ACC112 (cell line): ENCODE measurements at regions not wholly inside any gene's neighbourhood (a gene's known extent, or its start where the extent isn't known, plus 50 kb on each side); places are given as distances from the start of the nearest gene placed in this dataset.

Experiments used
- H2AFZ ChIP-seq: fragments of 200-600 bp; sonication (generic); one replicate; pipeline ENCODE4 v1.6.0; 2017; ENCODE audit warnings: antibody characterized with exemption, low read length; ENCODE audit not compliant: unreplicated experiment
- H3K27ac ChIP-seq: fragments of 200-600 bp; sonication (generic); 2 replicates; pipeline ENCODE4 v1.5.1; 2014; ENCODE audit warnings: low read depth, mild to moderate bottlenecking, antibody characterized with exemption, low read length, moderate library complexity
- H3K27me3 ChIP-seq: fragments of 200-600 bp; sonication (generic); 2 replicates; pipeline ENCODE4 v1.6.1; 2014; ENCODE audit warnings: mild to moderate bottlenecking, antibody characterized with exemption, low read length, moderate library complexity, mixed read lengths; ENCODE audit not compliant: insufficient read depth
- H3K36me3 ChIP-seq: fragments of 200-600 bp; sonication (generic); 2 replicates; pipeline ENCODE4 v1.6.1; 2016; ENCODE audit warnings: mild to moderate bottlenecking, antibody characterized with exemption, low read length, moderate library complexity, mixed read lengths; ENCODE audit not compliant: insufficient read depth
- H3K4me1 ChIP-seq: fragments of 200-600 bp; sonication (generic); one replicate; pipeline ENCODE4 v1.6.1; 2016; ENCODE audit warnings: low read length, mixed read lengths; ENCODE audit not compliant: insufficient read depth, unreplicated experiment, control insufficient read depth
- H3K4me3 ChIP-seq: fragments of 200-600 bp; sonication (generic); 2 replicates; pipeline ENCODE4 v1.5.1; 2014; ENCODE audit warnings: mild to moderate bottlenecking, low read depth, low read length
- H3K79me2 ChIP-seq: fragments of 200-600 bp; sonication (generic); one replicate; pipeline ENCODE4 v1.6.0; 2016; ENCODE audit warnings: low read length; ENCODE audit not compliant: control insufficient read depth, unreplicated experiment, insufficient read depth

DNA sequence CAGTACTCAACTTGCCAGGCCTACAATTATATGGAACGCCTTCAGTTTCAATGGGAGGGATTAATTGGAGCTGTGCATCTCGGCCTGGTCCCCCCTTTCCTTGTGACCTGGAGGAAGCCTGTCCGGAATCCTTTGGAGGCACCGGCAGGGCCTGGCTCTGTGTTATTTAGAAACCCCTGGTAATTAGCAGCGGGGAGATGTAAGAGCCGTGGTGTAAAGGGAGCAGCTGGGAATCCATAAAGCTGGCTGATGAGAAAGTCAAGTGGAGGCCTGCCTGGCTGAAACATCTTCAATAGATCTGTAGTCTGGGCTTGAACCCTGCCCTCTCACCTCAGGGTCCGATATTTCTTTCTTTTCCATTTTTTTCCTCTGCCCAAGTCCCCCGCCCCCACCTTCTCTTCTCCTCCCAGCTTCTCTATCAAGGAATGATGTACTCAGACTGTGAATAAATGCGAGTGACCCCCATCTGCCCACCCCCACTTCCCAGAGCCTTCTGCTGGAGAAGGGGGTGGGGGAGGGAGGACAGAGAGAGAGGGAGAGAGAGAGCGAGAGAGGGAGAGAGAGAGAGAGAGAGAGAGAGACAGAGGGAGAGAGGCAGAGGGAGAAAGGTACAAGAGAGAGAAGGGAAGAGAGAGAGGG lies 495.5 kb upstream of the ZFHX3 start:
- Histone ChIP-seq H3K36me3 (no peaks in the 10 kb centered on the region), H3K27me3 (peaks cover 24% of the 10 kb centered on the region), H3K4me3 (no peak overlapping the region), H3K79me2 (no peaks in the 10 kb centered on the region), H2AFZ (no peak overlapping the region), H3K4me1 (no peaks in the 10 kb centered on the region), H3K27ac (no peak overlapping the region)

DNA sequence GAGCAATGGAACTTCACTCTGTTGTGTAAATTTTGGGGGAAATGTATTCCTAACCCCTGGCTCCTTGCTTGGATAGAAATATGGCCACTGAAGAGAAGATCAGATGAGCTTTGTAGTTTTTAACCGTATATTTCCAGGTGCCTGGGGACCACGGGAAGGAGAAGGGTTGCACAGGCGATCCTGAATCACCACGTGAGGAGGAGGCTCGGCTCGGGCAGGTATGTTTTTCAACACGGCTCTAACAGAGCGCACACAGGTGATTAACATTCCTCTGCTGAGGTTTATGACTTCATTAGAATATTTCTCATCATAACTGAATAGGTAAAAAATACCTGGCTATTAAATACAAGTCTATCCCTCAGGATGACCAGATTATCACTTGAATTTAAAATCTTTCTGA lies 495.0 kb upstream of the ZFHX3 start:
- H3K36me3 ChIP-seq = no peaks in the 10 kb centered on the region
- no peaks in the 10 kb centered on the region for H3K79me2 ChIP-seq
- H3K4me1 ChIP-seq = no peaks in the 10 kb centered on the region
- no peak overlapping the region for H3K4me3 ChIP-seq
- no peak overlapping the region for H2AFZ ChIP-seq
- H3K27ac ChIP-seq = no peak overlapping the region
- peaks cover 22% of the 10 kb centered on the region for H3K27me3 ChIP-seq

DNA sequence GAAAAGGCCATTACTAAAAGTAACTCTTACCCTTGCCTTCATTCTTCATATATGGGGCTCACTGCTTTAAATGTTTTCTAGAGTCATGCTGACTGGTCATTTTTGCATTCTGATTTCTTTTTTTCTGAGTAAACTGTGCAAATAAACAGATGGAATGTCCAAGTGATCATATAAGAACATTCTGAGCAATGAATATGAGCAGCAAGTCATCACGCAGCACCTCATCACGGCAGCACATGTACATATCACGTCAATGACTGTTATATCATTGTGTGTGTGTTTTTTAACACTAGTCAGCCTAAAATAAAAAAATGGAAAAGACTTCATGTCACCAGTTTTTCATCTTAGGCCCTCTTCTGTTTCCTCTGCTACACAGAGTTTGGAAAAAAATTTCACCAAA lies 490.0 kb upstream of the ZFHX3 start:
- Histone ChIP-seq H3K4me1 (no peaks in the 10 kb centered on the region), H3K27me3 (no peaks in the 10 kb centered on the region), H3K79me2 (no peaks in the 10 kb centered on the region), H3K4me3 (no peak overlapping the region), H3K27ac (no peak overlapping the region), H2AFZ (no peak overlapping the region), H3K36me3 (no peaks in the 10 kb centered on the region)

DNA sequence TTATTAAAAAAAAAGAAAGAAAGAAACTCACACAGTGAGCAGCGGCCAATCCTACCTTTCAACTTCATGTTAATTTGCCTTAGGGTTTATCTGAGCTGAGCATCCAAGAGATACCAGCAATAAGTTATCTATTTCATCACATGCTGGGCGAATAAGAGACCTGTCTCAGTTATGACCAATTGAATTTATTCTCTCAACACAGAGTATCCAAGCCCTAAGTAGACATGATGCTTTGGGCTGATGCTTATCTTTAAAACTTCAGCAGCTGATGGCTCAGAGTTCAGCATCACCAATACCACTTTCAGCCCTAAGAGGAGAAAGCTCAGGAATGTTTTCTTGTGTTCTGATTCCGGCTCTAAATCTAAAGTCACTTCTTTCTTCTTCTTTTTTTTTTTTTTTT lies 489.0 kb upstream of the ZFHX3 start:
- H3K36me3 ChIP-seq = no peaks in the 10 kb centered on the region
- no peaks in the 10 kb centered on the region for H3K79me2 ChIP-seq
- no peak overlapping the region for H2AFZ ChIP-seq
- no peaks in the 10 kb centered on the region for H3K4me1 ChIP-seq
- no peak overlapping the region for H3K27ac ChIP-seq
- H3K27me3 ChIP-seq = no peaks in the 10 kb centered on the region
- H3K4me3 ChIP-seq = no peak overlapping the region

DNA sequence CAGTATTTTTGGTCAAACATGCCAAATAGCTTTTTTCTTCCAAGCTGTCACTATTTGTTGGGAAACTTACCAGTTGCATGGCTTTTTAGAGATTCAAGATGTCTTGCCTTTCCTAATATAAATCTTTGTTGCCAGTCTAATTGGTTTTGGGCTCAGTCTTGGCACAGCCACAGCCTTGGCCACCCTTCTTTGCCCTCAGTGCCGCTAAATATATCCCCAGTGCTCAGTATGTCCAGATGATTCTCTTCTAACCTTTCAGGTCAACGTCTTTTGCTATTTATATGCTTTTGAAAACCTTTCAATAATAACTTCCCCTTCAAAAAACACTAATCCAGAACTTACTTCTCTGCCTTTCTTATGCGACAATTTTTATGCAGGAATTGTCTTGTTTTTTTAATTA lies 483.1 kb upstream of the ZFHX3 start:
- Histone ChIP-seq H3K36me3 (no peaks in the 10 kb centered on the region), H3K27me3 (no peaks in the 10 kb centered on the region), H3K4me3 (no peak overlapping the region), H2AFZ (no peak overlapping the region), H3K79me2 (no peaks in the 10 kb centered on the region), H3K27ac (no peak overlapping the region), H3K4me1 (no peaks in the 10 kb centered on the region)

DNA sequence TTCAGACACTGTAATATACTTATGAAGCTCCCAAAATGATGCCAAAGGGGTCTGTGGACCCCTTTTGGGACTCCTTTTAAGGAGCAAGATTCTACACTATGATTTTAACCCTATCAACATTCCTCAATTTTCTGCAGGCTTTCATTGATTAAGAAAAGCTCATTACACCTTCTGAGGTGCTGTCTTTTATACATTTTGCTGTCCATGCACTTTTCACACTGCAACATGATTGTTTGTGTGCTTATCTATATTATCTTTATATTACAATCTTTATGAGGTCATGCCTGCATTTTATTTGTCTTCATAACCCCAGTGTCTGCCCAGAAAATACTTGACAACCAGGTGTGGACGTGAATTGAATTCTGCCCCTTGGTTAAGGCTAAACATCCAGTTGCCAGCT lies 482.6 kb upstream of the ZFHX3 start:
- Histone ChIP-seq H3K27ac (no peak overlapping the region), H3K79me2 (no peaks in the 10 kb centered on the region), H3K36me3 (no peaks in the 10 kb centered on the region), H2AFZ (no peak overlapping the region), H3K4me3 (no peak overlapping the region), H3K27me3 (no peaks in the 10 kb centered on the region), H3K4me1 (no peaks in the 10 kb centered on the region)

DNA sequence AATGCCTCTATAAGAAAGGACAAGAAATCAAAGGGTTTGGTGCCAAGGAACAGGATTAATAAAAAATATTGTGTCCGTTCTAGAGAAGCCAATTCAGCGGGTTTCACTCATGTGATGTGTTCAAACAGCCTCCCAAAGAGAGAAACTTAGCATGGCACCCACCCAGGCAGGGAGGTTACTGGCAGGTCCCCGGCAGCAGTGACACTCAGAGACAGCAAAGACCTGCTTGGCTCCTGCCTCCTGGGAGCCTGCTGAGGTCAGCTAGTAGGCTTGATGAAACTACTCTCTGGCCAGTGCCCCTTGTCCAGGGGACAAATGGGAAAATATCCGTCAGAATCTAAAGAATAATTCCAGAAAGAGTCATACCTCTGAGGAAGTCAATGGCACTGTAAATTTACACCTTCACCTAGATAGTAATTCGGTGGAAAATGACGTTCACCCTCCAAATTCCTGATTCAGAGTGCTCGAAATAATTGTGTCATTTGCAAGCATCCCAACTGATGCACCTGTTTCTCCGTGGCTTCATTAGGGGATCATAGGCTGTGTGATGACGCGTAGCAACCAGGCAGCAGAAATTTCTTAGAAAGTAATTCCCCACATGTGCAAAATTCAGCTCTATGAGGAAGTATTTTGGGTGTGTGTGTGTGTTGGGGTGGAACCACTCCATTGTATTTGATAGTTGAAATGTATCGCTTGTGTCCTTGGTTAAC lies 481.5 kb upstream of the ZFHX3 start:
- Histone ChIP-seq H3K27me3 (no peaks in the 10 kb centered on the region), H3K79me2 (no peaks in the 10 kb centered on the region), H3K36me3 (no peaks in the 10 kb centered on the region), H3K27ac (no peak overlapping the region), H3K4me3 (no peak overlapping the region), H3K4me1 (no peaks in the 10 kb centered on the region), H2AFZ (no peak overlapping the region)

DNA sequence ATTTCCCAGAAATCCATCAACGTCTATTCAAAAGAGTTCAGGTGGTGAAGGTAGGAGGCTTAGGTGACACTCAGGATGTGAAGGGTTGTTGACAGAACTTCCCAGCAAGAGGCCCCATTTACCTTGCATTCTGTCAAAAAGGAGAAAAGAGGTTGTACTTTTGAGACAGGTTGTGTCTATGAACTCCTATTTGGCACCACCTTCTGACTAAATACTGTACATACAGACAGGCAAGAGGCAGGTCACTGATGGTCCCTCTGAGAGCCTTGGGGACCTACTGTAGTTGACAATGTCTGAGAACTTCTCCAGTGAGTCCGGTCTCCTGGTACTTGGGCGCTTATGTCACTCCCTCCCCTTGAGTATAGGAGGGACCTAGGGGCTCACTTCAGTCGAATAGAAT lies 479.3 kb upstream of the ZFHX3 start:
- Histone ChIP-seq H3K27me3 (no peaks in the 10 kb centered on the region), H3K4me1 (no peaks in the 10 kb centered on the region), H3K4me3 (no peak overlapping the region), H2AFZ (no peak overlapping the region), H3K27ac (no peak overlapping the region), H3K79me2 (no peaks in the 10 kb centered on the region), H3K36me3 (no peaks in the 10 kb centered on the region)

DNA sequence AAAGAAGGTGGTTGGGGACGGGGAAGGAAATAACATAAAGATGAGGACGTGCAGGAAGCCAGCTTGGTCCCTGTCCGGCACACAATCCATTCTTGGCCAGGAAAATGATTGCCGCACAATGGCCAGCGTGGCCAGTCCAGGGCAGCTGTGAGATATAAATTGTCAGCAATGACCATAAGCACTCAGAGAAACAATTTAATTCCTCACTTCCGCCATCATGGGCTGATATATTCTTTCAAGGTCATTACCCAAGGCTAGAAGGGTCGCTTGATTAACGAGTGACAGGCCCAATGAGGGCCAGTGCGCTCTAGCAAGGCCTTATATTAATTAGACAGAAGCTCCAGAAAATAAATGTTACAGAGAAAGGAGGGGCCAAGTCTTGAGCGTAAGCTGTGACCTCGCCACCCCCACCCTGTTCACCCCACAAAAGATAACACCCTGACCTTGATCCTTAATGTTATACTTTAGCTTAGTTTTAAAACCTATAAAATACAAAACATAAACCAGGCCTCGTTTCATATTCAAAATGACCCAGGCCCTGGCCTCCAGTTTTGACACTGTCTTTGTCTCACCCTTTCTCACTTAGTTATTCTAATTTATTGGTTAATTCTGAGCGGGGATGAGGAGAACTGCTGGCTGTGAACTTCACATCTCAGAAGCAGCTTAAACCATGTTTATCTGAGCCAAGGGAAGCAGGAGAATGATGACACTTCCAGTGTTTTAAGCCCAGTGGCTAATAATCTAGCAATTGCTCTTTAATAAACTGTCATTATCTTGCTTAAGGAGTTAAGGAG lies 478.3 kb upstream of the ZFHX3 start:
- Histone ChIP-seq H3K79me2 (no peaks in the 10 kb centered on the region), H3K27ac (no peak overlapping the region), H3K4me3 (no peak overlapping the region), H2AFZ (no peak overlapping the region), H3K4me1 (no peaks in the 10 kb centered on the region), H3K36me3 (no peaks in the 10 kb centered on the region), H3K27me3 (no peaks in the 10 kb centered on the region)

DNA sequence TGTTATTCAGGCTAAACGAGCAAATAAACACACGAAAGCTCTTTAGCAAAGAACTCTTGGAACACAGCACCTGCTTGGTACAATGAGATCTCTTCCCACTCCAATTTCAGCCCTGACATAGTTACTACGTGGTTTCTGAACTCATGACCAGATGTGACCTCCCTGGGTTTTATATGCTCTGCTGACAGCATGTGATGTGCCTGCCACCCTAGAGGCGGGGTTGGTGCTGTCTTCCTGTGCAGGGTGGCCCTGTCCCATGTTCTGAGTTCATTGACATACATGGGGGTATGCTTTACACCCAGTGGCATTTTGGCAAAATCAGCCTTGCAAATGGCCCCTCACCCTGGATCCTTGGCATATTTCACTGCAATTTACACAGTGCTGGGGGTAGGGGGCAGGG lies 475.3 kb upstream of the ZFHX3 start:
- Histone ChIP-seq H3K79me2 (no peaks in the 10 kb centered on the region), H3K27me3 (no peaks in the 10 kb centered on the region), H3K27ac (no peak overlapping the region), H3K4me1 (no peaks in the 10 kb centered on the region), H3K4me3 (no peak overlapping the region), H2AFZ (no peak overlapping the region), H3K36me3 (no peaks in the 10 kb centered on the region)

DNA sequence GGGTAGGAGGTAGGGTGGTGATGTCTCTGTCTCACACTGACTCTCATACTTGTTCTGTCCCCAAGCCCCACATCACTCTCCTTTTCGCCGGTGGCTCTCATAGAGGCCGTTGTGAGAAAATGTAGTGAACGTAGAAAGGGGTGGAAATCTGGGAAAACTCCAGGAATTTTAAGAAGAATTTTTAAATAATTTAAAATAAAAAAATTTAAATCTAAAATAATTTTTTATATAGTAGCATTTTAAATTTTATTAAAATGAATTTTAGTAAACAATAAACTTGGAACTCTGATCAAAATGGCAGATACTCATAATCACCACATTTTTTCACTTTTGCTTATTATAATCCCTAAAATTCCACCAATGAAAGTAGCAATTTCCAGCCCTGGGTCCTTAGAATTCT lies 473.6 kb upstream of the ZFHX3 start:
- Histone ChIP-seq H3K27me3 (no peaks in the 10 kb centered on the region), H3K4me1 (no peaks in the 10 kb centered on the region), H3K36me3 (no peaks in the 10 kb centered on the region), H3K27ac (no peak overlapping the region), H3K4me3 (no peak overlapping the region), H2AFZ (no peak overlapping the region), H3K79me2 (no peaks in the 10 kb centered on the region)
